ENCODE measurements at regions not wholly inside any gene's neighbourhood (a gene's known extent, or its start where the extent isn't known, plus 50 kb on each side); places are given as distances from the start of the nearest gene placed in this dataset.

DNA sequence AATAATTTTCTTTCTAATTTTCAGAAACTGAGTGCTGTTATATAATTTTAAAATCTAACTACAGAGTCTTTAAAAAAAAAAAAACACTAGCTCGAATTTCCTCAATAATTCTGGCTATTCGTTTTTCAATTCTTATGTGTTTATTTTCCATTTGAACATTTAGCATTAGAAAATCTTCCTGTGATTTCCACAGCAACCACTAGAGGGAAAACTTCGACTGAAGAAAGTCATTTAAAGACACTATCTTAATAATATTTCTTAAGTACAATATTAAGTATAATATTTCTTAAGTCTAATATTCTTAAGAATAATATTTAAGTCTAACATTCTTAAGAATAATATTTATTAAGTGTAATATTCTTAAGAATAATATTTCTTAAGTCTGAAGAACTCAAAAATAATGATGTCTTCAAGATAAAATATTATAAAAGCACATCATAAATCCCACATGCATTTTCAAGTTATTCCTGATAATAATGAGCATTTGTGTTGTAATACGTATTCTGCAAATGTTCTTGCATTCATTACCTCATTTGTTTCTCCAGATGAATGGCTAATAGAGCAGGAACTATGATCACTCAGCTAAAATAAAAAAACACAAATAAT, 118.4 kb upstream of the WDR17 start:
- no peaks in the 10 kb centered on the region for H3K9me3 ChIP-seq (ENCODE audit: control insufficient read depth, insufficient read depth, low read depth, low read length)
- no peaks in the 10 kb centered on the region for H3K27me3 ChIP-seq (ENCODE audit: control insufficient read depth, insufficient read depth, low read length)
- H3K36me3 ChIP-seq (ENCODE audit: control insufficient read depth, insufficient read depth, low read length) = no peaks in the 10 kb centered on the region
- H3K4me3 ChIP-seq (ENCODE audit: low read depth, low read length) = no peak overlapping the region
- no peak overlapping the region for H3K9ac ChIP-seq (ENCODE audit: low read length)
- H3K4me1 ChIP-seq (ENCODE audit: control insufficient read depth, insufficient read depth, low read length) = no peaks in the 10 kb centered on the region
- no peak overlapping the region for H3K27ac ChIP-seq (ENCODE audit: low read depth, low read length)

DNA sequence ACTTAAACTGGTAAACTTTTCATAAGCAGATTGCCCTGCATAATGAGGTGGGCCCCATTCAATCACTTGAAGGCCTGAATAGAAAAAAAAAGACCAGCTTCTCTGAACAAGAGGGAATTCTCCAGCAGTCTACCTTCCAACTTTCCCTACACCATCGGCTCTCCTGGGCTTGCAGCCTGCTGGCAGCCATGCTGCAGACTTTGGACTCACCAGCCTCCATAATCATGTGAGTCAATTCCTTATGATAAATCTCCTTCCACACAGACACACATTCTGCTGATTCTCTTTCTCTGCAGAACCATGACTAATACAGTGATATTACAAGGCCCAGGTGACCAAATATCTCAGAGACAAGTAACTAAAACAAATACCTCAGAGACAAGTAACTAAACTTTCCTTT, 113.8 kb upstream of the WDR17 start:
- Histone ChIP-seq H3K27ac (ENCODE audit: low read depth, low read length) (no peak overlapping the region), H3K9me3 (ENCODE audit: control insufficient read depth, insufficient read depth, low read depth, low read length) (no peaks in the 10 kb centered on the region), H3K9ac (ENCODE audit: low read length) (no peak overlapping the region), H3K4me1 (ENCODE audit: control insufficient read depth, insufficient read depth, low read length) (no peaks in the 10 kb centered on the region), H3K4me3 (ENCODE audit: low read depth, low read length) (no peak overlapping the region), H3K27me3 (ENCODE audit: control insufficient read depth, insufficient read depth, low read length) (no peaks in the 10 kb centered on the region), H3K36me3 (ENCODE audit: control insufficient read depth, insufficient read depth, low read length) (no peaks in the 10 kb centered on the region)

DNA sequence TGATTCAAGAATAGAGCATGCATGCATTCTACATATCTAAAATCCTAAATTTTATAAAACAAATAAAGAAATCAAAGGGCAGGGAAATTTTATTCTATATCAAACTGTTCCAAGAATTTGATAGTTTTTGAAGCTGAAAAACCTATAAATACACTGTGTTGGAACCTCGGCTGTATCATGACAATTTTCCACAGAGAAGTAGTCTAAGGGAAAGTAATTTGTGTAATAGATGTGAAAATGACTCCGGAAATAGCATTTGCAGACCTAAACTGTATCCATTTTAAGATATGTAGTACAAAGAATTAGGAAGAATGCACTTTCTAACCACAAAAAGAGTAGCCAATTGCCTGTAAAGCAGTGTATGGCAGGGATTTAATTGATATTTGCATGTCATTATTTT, 112.5 kb upstream of the WDR17 start:
- Histone ChIP-seq H3K4me3 (ENCODE audit: low read depth, low read length) (no peak overlapping the region), H3K9me3 (ENCODE audit: control insufficient read depth, insufficient read depth, low read depth, low read length) (no peaks in the 10 kb centered on the region), H3K36me3 (ENCODE audit: control insufficient read depth, insufficient read depth, low read length) (no peaks in the 10 kb centered on the region)

DNA sequence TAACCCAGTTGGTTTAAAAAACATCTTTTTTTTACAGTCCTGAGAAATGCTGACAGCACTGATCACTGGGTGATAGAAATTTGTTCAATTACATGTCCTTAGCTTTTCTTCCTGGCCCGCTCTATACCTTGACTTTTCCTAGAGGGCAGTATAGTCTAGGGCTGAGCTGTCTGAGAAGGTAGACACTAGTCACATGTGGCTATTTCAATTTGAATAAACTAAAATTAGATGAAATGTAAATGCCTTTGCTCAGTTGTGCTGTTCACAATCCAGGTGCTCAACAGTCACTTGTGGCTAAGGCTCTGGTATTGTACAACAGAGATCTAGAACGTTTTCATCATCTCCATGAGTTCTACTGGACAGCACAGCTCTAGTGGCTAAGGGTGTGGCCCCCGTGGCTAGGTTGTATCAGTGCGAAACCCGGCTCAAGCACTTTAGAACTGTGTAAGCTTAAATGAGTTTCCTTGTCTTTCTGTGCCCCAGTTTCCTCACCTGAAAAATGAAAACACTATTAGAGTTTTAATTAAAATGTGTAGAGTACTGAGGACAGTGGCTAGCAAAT, 111.6 kb upstream of the WDR17 start:
- Histone ChIP-seq H3K27me3 (ENCODE audit: control insufficient read depth, insufficient read depth, low read length) (no peaks in the 10 kb centered on the region), H3K27ac (ENCODE audit: low read depth, low read length) (no peak overlapping the region)

More for the DNA sequence above, 112.5 kb upstream of the WDR17 start:
- H3K4me1 ChIP-seq (ENCODE audit: control insufficient read depth, insufficient read depth, low read length) = no peaks in the 10 kb centered on the region
- H3K27me3 ChIP-seq (ENCODE audit: control insufficient read depth, insufficient read depth, low read length) = no peaks in the 10 kb centered on the region
- no peak overlapping the region for H3K9ac ChIP-seq (ENCODE audit: low read length)
- no peak overlapping the region for H3K27ac ChIP-seq (ENCODE audit: low read depth, low read length)

DNA sequence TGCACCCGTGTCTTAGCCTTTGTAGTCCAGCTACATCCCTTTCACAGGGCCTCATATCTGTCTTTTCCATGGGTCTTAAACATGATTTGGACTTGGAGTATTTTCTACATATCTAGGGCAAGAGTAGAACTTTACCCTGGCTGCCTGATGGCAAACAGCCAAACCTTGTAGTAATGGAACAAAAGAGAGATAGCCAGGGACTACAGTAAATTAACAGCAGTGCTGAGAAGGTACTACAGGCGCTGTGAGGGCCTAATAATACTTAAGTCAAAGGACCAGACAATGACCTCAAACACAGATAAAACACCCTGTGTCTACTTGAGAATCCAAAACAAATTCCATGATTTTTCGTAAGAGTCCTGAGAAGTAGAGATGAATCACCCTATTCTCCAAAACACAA, 111.0 kb upstream of the WDR17 start:
- H3K27ac ChIP-seq (ENCODE audit: low read depth, low read length) = no peak overlapping the region

More for the DNA sequence above, 111.6 kb upstream of the WDR17 start:
- no peak overlapping the region for H3K9ac ChIP-seq (ENCODE audit: low read length)
- no peaks in the 10 kb centered on the region for H3K9me3 ChIP-seq (ENCODE audit: control insufficient read depth, insufficient read depth, low read depth, low read length)
- H3K4me1 ChIP-seq (ENCODE audit: control insufficient read depth, insufficient read depth, low read length) = no peaks in the 10 kb centered on the region
- H3K36me3 ChIP-seq (ENCODE audit: control insufficient read depth, insufficient read depth, low read length) = no peaks in the 10 kb centered on the region
- H3K4me3 ChIP-seq (ENCODE audit: low read depth, low read length) = no peak overlapping the region

DNA sequence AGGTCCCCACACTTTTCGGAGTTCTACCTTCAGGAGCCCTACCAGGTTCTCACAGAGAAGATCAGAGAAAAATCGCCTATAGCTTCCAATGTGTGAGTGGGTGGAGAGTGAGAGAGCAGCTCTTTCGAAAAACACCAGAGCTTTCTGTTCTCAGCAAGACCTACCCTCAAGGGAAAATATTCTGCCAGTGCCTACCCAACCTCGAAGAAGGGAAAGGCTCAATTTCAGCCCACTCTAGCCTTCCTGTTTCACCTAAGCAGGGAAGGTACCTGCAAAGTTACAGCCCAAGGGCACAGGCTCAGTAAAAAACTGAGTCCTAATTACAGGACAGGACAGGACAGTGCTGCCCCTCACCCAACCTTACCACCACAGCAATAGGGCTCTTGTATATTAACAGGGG, 104.0 kb upstream of the WDR17 start:
- Histone ChIP-seq H3K4me3 (ENCODE audit: low read depth, low read length) (no peak overlapping the region), H3K27me3 (ENCODE audit: control insufficient read depth, insufficient read depth, low read length) (no peaks in the 10 kb centered on the region), H3K4me1 (ENCODE audit: control insufficient read depth, insufficient read depth, low read length) (no peaks in the 10 kb centered on the region), H3K9ac (ENCODE audit: low read length) (no peak overlapping the region), H3K9me3 (ENCODE audit: control insufficient read depth, insufficient read depth, low read depth, low read length) (no peaks in the 10 kb centered on the region), H3K36me3 (ENCODE audit: control insufficient read depth, insufficient read depth, low read length) (no peaks in the 10 kb centered on the region), H3K27ac (ENCODE audit: low read depth, low read length) (no peak overlapping the region)

More for the DNA sequence above, 111.0 kb upstream of the WDR17 start:
- H3K4me3 ChIP-seq (ENCODE audit: low read depth, low read length) = no peak overlapping the region
- no peaks in the 10 kb centered on the region for H3K36me3 ChIP-seq (ENCODE audit: control insufficient read depth, insufficient read depth, low read length)
- no peaks in the 10 kb centered on the region for H3K27me3 ChIP-seq (ENCODE audit: control insufficient read depth, insufficient read depth, low read length)
- no peaks in the 10 kb centered on the region for H3K9me3 ChIP-seq (ENCODE audit: control insufficient read depth, insufficient read depth, low read depth, low read length)
- H3K9ac ChIP-seq (ENCODE audit: low read length) = no peak overlapping the region
- no peaks in the 10 kb centered on the region for H3K4me1 ChIP-seq (ENCODE audit: control insufficient read depth, insufficient read depth, low read length)

DNA sequence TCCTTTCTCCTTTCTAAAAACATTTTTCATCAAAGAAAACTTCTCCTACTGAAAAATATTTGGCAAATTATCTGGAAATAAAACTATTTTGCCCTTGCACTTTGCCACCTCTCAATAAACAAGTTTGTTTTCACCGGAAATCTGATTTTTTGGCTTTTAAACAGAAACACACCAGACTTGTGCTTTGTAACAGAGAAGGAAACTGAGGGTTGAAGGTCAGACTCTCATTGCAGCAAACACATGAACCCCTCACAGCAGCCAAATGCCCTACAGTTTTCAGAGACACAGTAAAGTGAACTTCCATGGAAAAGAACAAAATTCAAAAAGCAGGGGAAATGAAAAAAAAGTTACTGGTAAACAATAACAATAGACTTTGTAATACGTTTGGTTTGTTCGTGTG, 95.6 kb upstream of the WDR17 start:
- Histone ChIP-seq H3K4me3 (ENCODE audit: low read depth, low read length) (no peak overlapping the region), H3K36me3 (ENCODE audit: control insufficient read depth, insufficient read depth, low read length) (no peaks in the 10 kb centered on the region), H3K9ac (ENCODE audit: low read length) (no peak overlapping the region), H3K9me3 (ENCODE audit: control insufficient read depth, insufficient read depth, low read depth, low read length) (no peaks in the 10 kb centered on the region), H3K27ac (ENCODE audit: low read depth, low read length) (no peak overlapping the region), H3K4me1 (ENCODE audit: control insufficient read depth, insufficient read depth, low read length) (peaks cover 13% of the 10 kb centered on the region; the same call in 1 of the 2 replicates), H3K27me3 (ENCODE audit: control insufficient read depth, insufficient read depth, low read length) (no peaks in the 10 kb centered on the region)

DNA sequence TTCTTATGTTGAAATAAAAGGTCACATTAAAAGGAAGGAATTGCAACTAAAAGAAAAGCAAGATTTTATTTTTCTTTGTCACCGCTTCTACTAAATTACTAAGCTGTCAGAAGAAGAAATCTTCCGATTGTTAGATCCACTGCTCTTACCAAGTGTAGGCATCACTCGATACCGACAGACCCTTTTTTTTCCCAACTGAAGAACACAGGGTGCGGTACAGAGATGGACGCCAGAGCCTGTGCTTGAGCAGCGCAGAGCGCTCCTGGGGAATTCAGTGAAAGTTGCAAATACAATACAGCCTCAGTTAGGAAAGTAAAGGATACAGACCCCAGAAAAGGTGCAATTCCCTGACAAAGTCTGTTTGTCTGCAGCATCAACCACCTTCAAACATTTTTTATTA, 94.9 kb upstream of the WDR17 start:
- Histone ChIP-seq H3K27ac (ENCODE audit: low read depth, low read length) (no peak overlapping the region), H3K9me3 (ENCODE audit: control insufficient read depth, insufficient read depth, low read depth, low read length) (no peaks in the 10 kb centered on the region), H3K36me3 (ENCODE audit: control insufficient read depth, insufficient read depth, low read length) (no peaks in the 10 kb centered on the region), H3K4me3 (ENCODE audit: low read depth, low read length) (no peak overlapping the region), H3K9ac (ENCODE audit: low read length) (no peak overlapping the region), H3K4me1 (ENCODE audit: control insufficient read depth, insufficient read depth, low read length) (peaks cover 13% of the 10 kb centered on the region; the same call in 1 of the 2 replicates), H3K27me3 (ENCODE audit: control insufficient read depth, insufficient read depth, low read length) (no peaks in the 10 kb centered on the region)

DNA sequence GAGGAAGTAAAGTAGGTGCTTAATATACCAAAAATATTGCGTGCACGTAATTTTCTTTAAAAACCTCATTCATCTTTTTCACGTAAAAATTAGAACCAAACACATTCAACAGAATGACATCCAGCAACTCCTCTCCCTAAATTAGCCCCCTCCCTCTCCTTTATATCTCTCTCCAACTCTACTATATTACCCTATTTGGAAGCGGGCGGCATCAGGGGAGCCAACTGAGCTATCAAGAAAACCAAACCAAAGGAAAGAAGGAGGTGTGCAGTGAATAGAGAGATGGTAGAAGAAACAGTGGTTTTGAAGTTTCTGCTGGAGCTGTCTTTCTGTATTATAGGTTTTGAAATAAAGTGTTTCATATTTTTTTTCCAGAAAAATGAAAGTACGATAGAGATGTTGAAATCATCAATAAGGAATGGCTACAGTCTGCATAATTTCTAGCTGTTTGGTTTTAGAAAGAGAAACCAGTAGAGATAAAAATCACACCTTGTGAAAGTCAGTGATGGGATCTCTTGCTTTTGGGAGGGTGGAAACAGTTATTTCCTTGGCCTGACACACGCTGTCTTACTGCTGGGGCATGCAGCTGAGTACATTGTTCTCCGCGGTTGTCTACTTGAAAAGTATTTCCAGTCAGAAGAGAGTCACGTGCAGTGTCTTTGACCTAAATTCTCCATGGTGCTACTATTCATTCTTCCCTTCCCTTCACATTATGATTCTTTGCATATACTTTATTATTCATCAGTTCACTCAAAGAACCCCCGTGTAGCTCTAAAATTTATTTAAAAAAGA, 94.1 kb upstream of the WDR17 start:
- H3K4me3 ChIP-seq (ENCODE audit: low read depth, low read length) = no peak overlapping the region
- no peaks in the 10 kb centered on the region for H3K9me3 ChIP-seq (ENCODE audit: control insufficient read depth, insufficient read depth, low read depth, low read length)
- H3K27me3 ChIP-seq (ENCODE audit: control insufficient read depth, insufficient read depth, low read length) = no peaks in the 10 kb centered on the region
- no peaks in the 10 kb centered on the region for H3K36me3 ChIP-seq (ENCODE audit: control insufficient read depth, insufficient read depth, low read length)
- H3K4me1 ChIP-seq (ENCODE audit: control insufficient read depth, insufficient read depth, low read length) = peaks cover 13% of the 10 kb centered on the region; the same call in 1 of the 2 replicates
- H3K9ac ChIP-seq (ENCODE audit: low read length) = no peak overlapping the region
- H3K27ac ChIP-seq (ENCODE audit: low read depth, low read length) = no peak overlapping the region

DNA sequence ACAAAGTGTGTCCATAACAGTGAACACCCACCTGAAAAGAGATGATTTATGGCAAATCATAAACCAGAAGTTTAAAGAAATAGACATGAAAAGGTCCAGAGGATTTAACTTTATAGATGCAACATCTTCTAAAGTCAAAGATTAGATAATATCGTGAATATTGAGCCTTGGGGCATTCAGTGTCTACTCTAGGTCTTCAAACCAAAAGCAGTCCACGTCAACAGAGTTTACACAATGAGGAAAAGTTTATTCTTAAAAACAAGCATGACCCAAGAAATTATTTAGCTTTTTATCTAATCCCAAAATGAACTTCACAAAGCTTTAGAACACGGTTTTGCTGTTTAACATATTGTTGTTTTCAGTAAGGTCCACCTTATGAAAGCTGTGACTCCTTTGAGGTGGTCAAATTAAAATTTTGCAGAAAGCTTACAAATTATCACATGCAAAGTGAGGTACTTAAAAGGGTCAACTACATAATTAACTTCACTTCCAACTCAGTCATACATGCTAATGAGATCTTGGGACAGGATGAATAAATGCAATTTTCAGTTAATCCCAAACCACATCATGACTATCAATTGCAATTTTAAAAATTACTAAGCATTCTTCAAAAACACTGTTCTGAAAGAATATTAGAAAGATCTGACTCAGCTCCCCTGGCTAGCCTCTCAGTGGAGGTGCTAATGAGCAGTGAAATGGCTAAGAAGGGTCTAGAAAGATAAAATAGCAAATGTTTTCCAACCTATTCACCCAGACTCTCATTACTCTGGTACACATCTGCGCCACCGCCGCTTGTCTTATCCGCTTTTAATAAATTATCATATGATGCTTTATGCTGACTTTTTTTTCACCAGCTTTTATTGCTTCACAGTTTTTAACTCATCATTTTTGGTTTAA, 92.4 kb upstream of the WDR17 start:
- H3K27me3 ChIP-seq (ENCODE audit: control insufficient read depth, insufficient read depth, low read length) = no peaks in the 10 kb centered on the region
- no peaks in the 10 kb centered on the region for H3K9me3 ChIP-seq (ENCODE audit: control insufficient read depth, insufficient read depth, low read depth, low read length)
- peaks cover 13% of the 10 kb centered on the region; the same call in 1 of the 2 replicates for H3K4me1 ChIP-seq (ENCODE audit: control insufficient read depth, insufficient read depth, low read length)
- no peak overlapping the region for H3K9ac ChIP-seq (ENCODE audit: low read length)
- no peak overlapping the region for H3K27ac ChIP-seq (ENCODE audit: low read depth, low read length)
- no peak overlapping the region for H3K4me3 ChIP-seq (ENCODE audit: low read depth, low read length)
- H3K36me3 ChIP-seq (ENCODE audit: control insufficient read depth, insufficient read depth, low read length) = no peaks in the 10 kb centered on the region
